Jurkat, Clone E6-1 (cell line): ENCODE measurements at regions not wholly inside any gene's neighbourhood (a gene's known extent, or its start where the extent isn't known, plus 50 kb on each side); places are given as distances from the start of the nearest gene placed in this dataset.

Experiments used
- DNase-seq: peaks from one replicate; pipeline ENCODE4 v3.0.0-alpha.2; 2011; ENCODE audit warnings: low read depth, low spot score
- H3K4me3 ChIP-seq: 2 replicates; pipeline ENCODE4 v1.5.1; 2011; ENCODE audit warnings: mild to moderate bottlenecking, low read length, control low read depth, moderate library complexity

DNA sequence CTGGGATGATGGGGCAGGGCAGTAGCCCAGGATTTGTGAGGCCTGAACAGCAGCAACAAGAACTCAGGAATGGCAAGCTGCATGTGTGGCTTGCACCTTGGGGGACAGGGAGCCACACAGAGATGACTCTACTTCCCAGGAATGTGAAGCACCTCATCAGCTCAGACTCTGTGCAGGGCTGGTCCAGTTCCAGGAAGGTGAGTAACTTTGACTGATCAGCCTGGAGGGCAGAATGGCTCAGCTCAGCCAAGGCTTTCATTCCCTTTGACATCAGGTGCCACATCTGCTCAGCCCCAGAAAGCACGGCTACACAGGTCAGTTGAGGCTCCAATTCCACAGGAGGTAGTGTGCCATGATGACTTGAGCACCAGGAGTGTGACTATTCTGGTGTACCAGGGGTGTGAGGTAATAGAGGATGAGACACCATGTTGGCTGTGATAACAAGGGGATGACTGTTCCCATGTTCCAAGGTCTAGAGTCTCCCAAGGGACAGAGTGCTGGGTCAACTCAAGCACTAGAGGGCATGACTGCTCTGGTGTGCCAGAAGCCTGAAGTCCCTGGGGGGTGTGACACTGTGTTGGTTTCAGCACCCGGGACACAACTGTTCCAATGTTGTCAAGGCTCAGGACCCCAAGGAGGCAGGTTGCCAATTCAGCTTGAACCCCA lies 625.8 kb upstream of the ADGRL2 start:
- DNase-seq = no peak
- H3K4me3 ChIP-seq = no peak overlapping the region

DNA sequence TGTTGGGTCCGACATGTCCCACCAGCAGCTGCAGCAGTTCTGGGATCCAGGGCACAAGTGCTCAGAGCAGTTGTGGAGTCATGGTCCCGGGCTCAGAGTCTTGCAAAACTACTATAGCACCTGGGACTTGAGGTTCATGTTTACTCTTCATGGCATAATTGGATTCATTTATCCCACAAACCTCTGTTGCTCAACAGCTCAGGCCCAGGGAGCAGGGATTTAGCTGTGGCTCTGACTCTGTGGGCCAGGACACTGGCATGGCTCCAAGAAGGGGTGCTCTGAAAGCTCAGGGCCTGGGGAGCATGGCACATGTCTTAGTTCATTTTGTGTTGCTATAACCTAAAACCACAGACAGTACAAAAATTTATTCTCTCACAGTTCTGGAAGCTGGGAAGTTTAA lies 626.7 kb upstream of the ADGRL2 start:
- DNase-seq = no peak
- no peak overlapping the region for H3K4me3 ChIP-seq

DNA sequence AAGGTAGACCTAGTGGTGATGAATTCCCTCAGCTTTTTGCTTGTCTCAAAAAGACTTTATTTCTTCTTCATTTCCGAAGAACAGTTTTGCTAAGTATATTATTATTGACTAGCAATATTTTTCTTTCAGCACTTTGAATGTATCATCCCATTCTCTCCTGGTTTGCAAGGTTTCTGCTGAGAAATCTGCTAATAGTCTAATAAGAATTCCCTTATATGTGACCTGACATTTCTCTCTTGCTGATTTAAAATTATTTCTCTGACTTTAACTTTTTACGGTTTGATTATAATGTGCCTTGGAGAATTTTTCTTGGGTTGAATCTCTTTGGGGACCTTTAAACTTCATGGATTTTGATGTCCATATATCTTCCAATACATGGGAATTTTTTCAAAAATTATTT lies 628.3 kb upstream of the ADGRL2 start:
- no peak overlapping the region for H3K4me3 ChIP-seq
- DNase-seq = no peak

DNA sequence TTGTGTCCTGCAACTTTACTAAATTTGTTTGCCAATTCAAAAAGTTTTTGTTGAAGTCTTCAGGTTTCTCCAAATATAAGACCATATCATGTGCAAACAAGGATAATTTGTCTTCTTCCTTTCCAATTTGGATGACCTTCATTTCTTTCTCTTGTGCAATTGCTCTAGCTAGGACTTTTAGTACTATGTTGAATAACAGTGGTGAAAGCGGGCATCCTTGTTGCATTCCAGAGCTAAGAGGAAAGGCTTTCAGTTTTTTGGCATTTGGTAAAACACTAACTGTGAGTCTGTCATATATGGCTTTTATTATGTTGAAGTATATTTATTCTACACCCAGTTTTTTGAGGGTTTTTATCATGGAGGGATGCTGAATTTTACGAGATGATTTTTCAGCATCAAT lies 630.0 kb upstream of the ADGRL2 start:
- no peak for DNase-seq

DNA sequence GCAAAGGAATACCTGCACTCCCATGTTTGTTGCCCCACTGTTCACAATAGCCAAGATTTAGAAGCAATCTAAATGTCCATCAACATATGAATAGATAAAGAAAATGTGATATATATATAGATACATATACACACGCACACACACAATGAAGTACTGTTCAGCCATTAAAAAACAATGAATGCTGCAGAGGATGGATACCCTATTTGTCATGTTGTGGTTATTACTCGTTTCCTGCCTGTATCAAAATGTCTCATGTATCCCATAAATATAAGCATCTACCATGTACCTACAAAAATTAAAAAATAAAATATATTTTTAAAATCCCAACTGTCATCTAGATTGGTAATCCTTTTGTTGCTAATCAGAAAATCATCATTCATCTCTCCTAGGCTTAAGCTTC lies 634.8 kb upstream of the ADGRL2 start:
- no peak for DNase-seq
- no peak overlapping the region for H3K4me3 ChIP-seq

More for the DNA sequence above, 630.0 kb upstream of the ADGRL2 start:
- no peak overlapping the region for H3K4me3 ChIP-seq

DNA sequence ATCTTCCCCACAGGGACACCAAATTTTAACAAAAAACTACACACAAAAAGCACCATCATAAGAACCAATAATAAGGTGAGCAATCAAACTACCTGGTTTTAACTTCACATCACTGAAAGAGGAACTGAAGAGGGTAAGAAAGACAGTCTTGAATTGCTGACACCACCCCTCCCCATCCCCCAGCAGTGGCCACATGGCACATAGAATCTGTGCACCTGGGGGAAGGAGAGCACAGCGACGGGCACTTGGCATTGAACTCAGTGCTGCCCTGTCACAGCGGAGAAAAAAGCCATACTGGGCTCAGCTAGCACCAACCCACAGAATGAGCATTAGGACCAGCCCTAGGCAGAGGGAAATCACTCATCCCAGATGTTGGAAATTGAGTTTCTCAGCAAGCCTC lies 640.0 kb upstream of the ADGRL2 start:
- H3K4me3 ChIP-seq = no peak overlapping the region
- no peak for DNase-seq

DNA sequence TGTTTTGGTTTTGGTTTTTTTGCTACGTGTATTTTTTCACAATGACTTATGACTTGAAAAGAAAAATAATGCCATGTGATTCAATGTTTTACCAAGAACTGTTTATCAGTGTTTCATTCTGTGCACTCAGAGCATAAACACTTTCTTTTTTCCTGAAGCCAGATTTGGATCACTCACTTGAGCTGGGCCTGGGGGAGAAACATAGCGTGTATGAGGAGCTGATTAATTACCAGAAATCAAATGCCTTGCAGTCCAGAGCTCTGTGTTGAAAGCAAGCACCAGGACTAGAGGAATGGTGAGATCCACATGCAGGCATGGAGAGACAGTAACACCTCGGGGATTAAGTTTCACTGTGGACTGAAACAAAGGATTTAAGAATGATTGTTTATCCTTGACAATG lies 642.1 kb upstream of the ADGRL2 start:
- no peak overlapping the region for H3K4me3 ChIP-seq
- no peak for DNase-seq

DNA sequence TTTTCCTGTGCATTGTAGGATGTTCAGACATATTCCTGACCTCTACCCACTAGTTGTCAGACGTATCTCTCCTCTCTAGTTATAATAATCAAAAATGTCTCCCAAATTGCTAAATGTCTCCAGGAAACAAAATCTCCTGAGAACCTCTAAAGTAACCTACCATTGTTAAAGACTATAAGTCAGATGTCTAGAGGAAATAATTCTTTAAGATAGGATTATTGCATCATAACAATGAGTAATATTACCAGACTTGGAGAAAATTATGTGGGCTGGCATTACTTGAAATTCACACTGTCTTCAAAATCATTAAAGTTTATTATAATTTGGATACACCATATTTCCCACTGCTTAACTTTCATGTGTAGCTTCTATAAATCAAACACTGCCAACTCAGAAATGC lies 643.0 kb upstream of the ADGRL2 start:
- H3K4me3 ChIP-seq = no peak overlapping the region
- no peak for DNase-seq

DNA sequence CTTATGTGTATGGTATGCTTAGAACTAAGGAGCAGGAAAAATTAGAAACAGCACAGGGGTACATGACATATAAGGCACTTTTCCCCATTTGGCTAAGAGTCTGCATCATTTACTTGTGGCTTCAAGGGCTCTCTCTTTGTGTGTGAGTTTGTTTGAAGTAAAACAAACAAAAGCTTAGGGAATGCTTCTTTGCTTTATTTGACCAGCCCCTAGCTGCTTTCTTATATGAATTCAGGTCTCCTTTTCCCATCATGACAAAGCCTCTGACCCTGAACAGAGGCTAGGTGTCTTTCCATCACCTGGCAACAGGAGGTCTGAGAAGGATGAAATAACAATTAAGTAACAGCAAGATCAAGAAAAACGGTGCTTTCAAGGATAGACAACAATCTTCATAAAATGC lies 643.8 kb upstream of the ADGRL2 start:
- no peak for DNase-seq
- no peak overlapping the region for H3K4me3 ChIP-seq

DNA sequence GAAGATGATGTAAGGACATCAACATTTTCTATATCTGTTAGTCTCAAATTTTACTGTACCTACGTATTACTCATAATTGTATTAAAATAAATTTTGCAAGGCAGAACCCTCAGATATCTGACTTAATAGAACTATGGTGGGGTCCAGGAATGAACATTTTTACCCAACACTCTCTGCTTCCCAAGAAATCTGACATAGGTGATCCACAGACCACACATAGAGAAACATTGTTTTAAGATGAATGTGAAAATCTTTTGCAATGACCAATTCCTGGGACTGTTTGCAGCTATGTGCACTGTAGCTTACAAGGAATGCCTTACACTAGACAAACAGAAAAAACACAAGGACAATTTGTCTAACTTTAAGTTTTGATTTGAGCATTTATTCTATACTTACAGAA lies 645.6 kb upstream of the ADGRL2 start:
- no peak overlapping the region for H3K4me3 ChIP-seq
- DNase-seq = no peak

DNA sequence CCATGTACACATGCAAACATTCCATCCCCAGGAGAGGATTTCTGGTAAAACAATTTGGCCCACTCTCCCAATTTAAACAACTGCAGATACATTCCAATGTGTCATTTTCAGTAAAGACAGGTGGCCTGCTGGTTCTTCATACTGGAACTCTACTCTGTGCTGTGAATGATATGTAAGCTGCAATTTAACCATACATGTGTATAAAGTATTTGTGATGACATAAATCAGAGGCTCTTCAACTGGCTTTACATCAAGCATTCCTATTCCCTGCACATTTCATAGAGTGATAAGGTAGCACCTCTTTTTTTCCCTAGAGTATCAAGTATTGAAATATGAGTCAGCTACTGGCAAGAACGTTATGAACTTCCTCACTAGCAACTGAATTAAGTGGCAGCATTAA lies 649.5 kb upstream of the ADGRL2 start:
- no peak overlapping the region for H3K4me3 ChIP-seq
- DNase-seq = no peak

DNA sequence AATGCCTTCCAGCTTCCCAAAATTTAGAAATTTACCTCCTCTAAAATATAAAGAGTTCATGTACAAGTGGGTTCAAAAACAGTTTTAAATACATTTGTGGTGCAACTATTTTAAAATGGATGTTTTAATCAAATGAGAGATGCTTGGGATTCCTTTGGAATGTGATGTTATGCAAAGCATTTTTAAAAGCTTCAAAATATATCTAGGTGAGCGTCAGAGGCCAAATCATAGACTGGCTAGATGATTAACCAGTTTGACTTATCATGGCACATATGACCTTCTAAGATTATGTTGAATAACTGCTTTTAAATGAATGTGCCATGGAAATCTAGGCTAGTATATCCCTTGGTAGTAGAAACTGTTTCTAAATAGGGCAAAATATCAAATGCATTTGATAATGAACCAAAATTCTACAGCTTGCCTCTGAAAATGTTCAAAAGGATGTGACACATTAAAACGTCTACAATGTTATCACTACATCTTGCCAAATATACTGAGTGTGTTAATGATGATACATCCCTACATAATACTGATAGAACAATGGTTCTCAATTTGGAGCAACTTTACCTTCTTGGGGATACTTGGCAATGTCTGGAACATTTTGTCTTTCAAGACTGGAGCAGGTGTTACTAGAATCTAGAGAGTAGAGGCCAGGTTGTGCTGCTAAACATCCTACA lies 650.9 kb upstream of the ADGRL2 start:
- no peak for DNase-seq
- H3K4me3 ChIP-seq = no peak overlapping the region

DNA sequence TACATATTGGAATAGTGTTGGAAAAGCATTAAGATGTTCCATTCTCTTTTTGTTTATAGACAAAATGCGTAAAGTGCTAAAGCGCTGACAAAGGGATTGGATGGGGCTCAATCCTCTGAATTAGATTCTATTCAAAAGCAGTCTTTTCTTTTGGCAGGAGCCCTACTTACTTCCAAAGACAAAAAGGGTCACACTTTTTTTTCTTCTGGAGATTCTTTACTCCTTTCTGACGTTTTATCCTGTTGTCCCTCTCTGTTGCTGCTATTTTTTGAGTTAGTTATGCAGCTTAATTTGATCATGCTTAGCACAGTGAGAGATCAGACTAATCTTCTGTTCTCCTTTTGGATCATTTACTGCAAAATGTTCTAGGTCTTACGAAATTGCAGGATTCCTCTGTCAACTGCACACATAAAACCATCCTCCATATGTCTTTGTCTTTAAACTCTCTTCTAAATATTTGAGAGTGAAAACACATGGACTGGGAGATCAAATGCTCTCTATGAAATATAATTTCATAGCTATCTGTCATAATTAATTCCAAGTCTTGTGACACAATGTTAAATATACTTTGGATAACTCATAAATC lies 656.4 kb upstream of the ADGRL2 start:
- DNase-seq = no peak
- no peak overlapping the region for H3K4me3 ChIP-seq

DNA sequence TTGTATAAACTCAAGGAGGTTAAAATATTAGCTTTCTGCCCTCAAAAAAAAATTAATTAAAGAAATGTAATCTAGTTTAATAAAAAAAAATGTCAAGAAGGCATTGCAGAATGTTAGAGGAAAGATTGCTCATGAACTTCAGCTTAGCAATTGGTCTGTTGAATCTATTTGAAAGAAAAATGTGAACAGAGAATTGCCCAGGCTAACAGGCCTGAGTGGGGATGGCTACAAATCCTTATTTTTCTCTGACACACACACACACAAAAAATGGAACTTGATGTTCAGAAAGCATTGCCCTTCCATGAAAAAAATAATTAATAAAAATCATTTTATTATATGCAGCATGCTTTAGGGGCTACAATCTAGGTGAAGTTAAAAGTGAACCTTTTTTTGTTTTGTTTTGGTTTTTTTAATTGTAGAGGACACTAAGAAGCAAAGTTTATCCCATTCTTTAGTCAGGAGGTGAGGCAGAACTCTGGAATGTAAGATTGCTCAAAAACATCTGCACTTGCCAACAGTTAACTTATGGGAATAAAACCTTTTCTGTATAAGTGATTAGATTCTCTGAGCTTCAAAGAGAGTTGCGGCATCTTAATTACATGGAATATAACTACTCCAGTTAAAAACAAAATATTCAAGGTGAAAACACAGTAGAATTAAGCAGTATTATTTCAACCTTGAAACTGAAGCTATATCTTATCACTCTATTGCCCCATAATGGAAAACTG lies 658.5 kb upstream of the ADGRL2 start:
- no peak overlapping the region for H3K4me3 ChIP-seq
- DNase-seq = no peak

DNA sequence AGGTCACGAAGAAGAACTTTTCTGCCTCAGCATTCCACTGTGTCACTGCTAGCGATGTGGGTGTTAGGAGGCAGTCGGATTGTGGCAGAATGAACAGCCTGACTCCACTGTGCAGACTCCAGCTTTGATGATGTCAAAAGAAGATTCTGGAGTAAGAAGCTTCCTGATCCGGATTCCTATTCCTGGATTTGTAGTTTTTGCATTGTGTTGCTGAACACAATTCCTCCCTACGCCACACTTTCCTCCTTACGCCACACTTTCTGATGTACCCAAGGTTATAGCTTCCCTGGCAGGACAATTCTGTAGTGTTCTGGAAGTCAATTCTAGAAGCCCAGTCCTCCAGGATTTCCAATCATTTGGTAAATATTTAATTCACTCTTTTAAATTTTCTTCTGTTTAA lies 665.2 kb upstream of the ADGRL2 start:
- no peak for DNase-seq
- H3K4me3 ChIP-seq = no peak overlapping the region

DNA sequence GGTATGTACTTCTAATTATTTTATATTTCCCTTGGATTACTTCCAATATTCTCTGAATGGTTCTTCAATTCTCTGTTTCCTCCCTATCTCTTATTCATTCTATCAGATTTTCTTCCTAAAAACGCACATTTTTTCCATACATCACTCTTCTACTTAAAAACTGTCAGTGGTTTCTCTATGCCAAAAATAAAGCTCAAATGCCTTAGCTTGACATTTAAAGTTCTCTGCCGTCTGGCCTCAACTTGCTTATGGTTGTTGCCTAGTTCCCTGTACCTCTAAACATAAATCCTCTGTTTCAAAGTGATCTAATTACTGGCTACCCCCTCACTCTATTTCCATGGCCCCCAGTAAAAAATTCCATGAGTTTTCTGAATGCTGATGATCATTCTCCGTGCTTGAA lies 671.0 kb upstream of the ADGRL2 start:
- DNase-seq = no peak
- no peak overlapping the region for H3K4me3 ChIP-seq

DNA sequence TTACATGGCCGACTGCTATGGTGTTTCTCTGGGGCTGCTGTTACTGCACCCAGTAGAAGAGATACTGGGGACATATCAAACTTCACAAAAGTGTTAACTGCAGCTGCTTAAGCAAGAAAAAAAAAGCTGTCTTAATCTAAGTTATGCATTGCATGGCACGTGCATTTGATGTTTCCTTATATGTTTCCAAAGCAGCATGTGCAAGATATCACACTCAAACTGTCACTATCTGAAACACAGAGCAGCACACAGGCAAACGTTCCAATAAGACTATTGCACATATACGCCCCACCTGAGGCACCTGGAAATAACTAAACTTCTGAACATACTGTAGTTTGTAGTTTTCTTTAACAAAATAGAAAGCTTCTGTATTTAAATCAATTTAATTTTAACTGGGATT lies 671.4 kb upstream of the ADGRL2 start:
- no peak overlapping the region for H3K4me3 ChIP-seq
- DNase-seq = no peak

DNA sequence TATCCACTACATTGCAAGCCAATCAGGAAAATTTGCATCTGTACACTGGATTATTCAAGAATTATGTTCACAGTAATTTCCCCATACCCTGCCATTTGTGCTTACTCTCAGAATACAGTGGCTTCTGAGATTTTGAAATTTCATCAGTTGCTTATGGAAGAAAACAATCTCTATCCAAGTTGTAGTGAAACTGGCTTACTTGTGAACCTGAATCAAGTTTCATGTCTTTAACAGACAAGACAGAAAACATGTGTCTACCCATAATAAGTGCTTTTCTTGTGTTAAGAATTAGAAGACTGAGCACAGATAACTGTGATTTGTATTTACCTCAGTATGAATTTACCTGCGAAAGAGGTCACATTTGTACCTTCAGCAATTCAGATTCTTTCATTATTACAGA lies 672.7 kb upstream of the ADGRL2 start:
- H3K4me3 ChIP-seq = no peak overlapping the region
- no peak for DNase-seq

DNA sequence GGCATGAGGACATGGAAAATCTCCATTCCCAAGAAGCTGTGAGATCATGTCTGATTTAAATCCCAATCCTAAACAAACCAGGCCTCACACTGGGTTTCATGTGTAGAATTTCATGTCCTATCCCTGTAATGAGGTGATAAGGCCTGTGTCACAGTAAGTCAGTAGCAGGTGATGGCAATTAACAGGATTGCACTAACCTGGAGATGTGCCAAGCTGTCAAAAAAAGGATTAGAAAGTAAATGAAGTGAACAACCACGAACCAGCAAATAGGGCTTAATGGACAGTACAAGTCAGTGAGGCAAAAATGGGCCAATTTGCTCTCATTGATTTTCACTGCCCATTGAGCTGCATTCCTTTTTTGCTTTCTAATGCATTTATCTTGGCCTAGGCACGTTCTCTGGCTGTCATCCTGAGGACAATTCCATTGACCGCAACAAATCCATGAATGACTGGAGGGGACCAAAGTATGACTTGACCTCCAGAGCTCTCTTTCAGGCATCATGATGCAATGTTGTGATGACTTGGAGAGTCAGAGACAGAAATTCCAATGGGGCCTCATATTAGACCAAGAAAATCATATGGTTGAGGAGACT lies 673.6 kb upstream of the ADGRL2 start:
- no peak for DNase-seq
- no peak overlapping the region for H3K4me3 ChIP-seq

DNA sequence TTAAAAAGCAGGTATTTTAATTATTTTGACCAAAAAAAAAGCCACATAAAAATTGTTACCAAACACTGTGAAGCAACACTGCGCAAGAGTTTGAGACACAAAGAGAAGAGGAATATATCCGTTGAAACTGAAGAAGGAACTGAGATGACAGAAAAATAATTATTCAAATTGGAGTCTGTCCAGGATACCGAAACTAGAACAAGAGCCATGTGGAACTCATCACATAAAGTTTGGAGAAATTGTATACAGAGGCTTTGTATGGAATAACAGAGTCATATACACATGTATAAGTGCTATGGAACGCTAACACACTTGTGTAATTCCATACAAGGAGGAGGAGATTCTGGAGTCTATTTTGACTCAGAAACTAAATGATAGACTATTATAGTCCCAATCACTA lies 675.1 kb upstream of the ADGRL2 start:
- no peak overlapping the region for H3K4me3 ChIP-seq
- DNase-seq = no peak
